GM12878 (cell line): ENCODE measurements at regions not wholly inside any gene's neighbourhood (a gene's known extent, or its start where the extent isn't known, plus 50 kb on each side); places are given as distances from the start of the nearest gene placed in this dataset.

Source experiments
- ATAC-seq: fragments of 200-7000 bp; cut with Tn5 transposase; 3 replicates; pipeline ENCODE4 v1.9.1; 2020; ENCODE audit warnings: mild to moderate bottlenecking, moderate library complexity
- BruUV-seq: library from RNA; stranded (reverse); fragments of 400-500 nt; replicated peaks from 2 replicates; lab custom pipeline; 2021; lab: Mats Ljungman, UMichigan
- CTCF ChIA-PET: fragments of 300-600 bp; sonication (Branson Sonifier 250); formaldehyde crosslinking; extraction: SDS; loops from one replicate; lab custom pipeline; 2021; ENCODE audit warnings: inconsistent platforms; lab: Yijun Ruan, JAX
- POLR2A ChIA-PET: fragments of 350-600 bp; formaldehyde crosslinking; extraction: SDS; loops from one replicate; lab custom pipeline; 2021; ENCODE audit warnings: inconsistent platforms; lab: Charles Lee
- RAD21 ChIA-PET: fragments of 300-600 bp; sonication (Branson Sonifier 250); formaldehyde crosslinking; loops from one replicate; lab custom pipeline; 2023; ENCODE audit warnings: antibody characterized with exemption; ENCODE audit not compliant: unreplicated experiment; lab: Charles Lee
- SMC1A ChIA-PET: fragments of 300-600 bp; sonication (Branson Sonifier 250); formaldehyde crosslinking; loops from one replicate; lab custom pipeline; 2023; ENCODE audit not compliant: unreplicated experiment, uncharacterized antibody; lab: Charles Lee
- DNase-seq: peaks from one replicate; pipeline ENCODE4 v3.0.0-alpha.2; 2011; ENCODE audit warnings: low read depth, low spot score
- FAIRE-seq: peaks from 3 replicates; lab custom pipeline; 2011; peaks lifted over from hg19 to GRCh38; lab: Jason Lieb, UNC
- H2AFZ ChIP-seq: 2 replicates; pipeline ENCODE4 v1.6.0; 2011; ENCODE audit warnings: low read depth, low read length, control low read depth; ENCODE audit not compliant: control insufficient read depth
- H3K27ac ChIP-seq: 2 replicates; pipeline ENCODE4 v1.5.1; 2011; ENCODE audit warnings: control low read depth; ENCODE audit not compliant: control insufficient read depth, insufficient read depth
- H3K27me3 ChIP-seq, 2 experiments: replicated peaks in 1 of 2; 2 replicates each; pipeline versions ENCODE4 v1.6.0 to v1.6.1; 2011; ENCODE audit warnings: low read length in 1 of 2; ENCODE audit not compliant: control insufficient read depth in 2 of 2, insufficient read depth in 2 of 2
- H3K36me3 ChIP-seq, 2 experiments: 2 replicates each; pipeline ENCODE4 v1.5.1; 2011; ENCODE audit warnings: low read length in 1 of 2; ENCODE audit not compliant: control insufficient read depth in 2 of 2, insufficient read depth in 2 of 2
- H3K4me1 ChIP-seq: 2 replicates; pipeline ENCODE4 v1.6.1; 2011; ENCODE audit warnings: mild to moderate bottlenecking, low read length, moderate library complexity, mixed read lengths; ENCODE audit not compliant: control insufficient read depth, insufficient read depth
- H3K4me2 ChIP-seq: 2 replicates; pipeline ENCODE4 v1.6.0; 2011; ENCODE audit warnings: control low read depth; ENCODE audit not compliant: control insufficient read depth, insufficient read depth
- H3K4me3 ChIP-seq: fragments of 200-600 bp; sonication (generic); 2 replicates; pipeline ENCODE4 v1.5.1; 2016
- H3K79me2 ChIP-seq: 2 replicates; pipeline ENCODE4 v1.6.0; 2011; ENCODE audit warnings: low read length; ENCODE audit not compliant: control insufficient read depth, insufficient read depth
- H3K9ac ChIP-seq: 2 replicates; pipeline ENCODE4 v1.8.0; 2011; ENCODE audit warnings: low read length, control low read depth, mixed read lengths; ENCODE audit not compliant: control insufficient read depth, insufficient read depth
- H3K9me3 ChIP-seq: replicated peaks from 3 replicates; pipeline ENCODE4 v1.5.1; 2011; ENCODE audit warnings: mild to moderate bottlenecking, low read length; ENCODE audit not compliant: control insufficient read depth, insufficient read depth
- H4K20me1 ChIP-seq: 2 replicates; pipeline ENCODE4 v1.6.0; 2011; ENCODE audit not compliant: control insufficient read depth, insufficient read depth
- CBX5 ChIP-seq: sonication (generic); IDR thresholded peaks from 2 replicates; pipeline ENCODE4 v1.6.1; 2016; ENCODE audit warnings: low read depth, moderate library complexity, mild to moderate bottlenecking, inconsistent platforms
- CEBPZ ChIP-seq: fragments of 150-350 bp; IDR thresholded peaks from 2 replicates; pipeline ENCODE4 v1.6.1; 2016; ENCODE audit warnings: low read depth, low read length
- CHD1 ChIP-seq: IDR thresholded peaks from 2 replicates; pipeline ENCODE4 v1.6.1; 2012; ENCODE audit warnings: low read depth, low read length, improper control_type of control experiment
- FOXK2 ChIP-seq: fragments of 450-650 bp; IDR thresholded peaks from 2 replicates; pipeline ENCODE4 v1.6.1; 2017; ENCODE audit warnings: mild to moderate bottlenecking, moderate library complexity
- HDAC6 ChIP-seq: fragments of 200-600 bp; sonication (generic); IDR thresholded peaks from one replicate; pipeline ENCODE4 v1.8.0; 2017; ENCODE audit warnings: antibody characterized with exemption; ENCODE audit not compliant: unreplicated experiment
- MEF2B ChIP-seq: fragments of 450-650 bp; IDR thresholded peaks from 2 replicates; pipeline ENCODE4 v1.6.1; 2018; ENCODE audit warnings: mild to moderate bottlenecking, moderate library complexity; ENCODE audit not compliant: partially characterized antibody, poor library complexity, severe bottlenecking
- NFXL1 ChIP-seq: fragments of 450-650 bp; IDR thresholded peaks from 2 replicates; pipeline ENCODE4 v1.6.1; 2017; ENCODE audit warnings: antibody characterized with exemption, mild to moderate bottlenecking, borderline replicate concordance
- RAD21 ChIP-seq: IDR thresholded peaks from 2 replicates; pipeline ENCODE4 v1.6.1; 2011; ENCODE audit warnings: mild to moderate bottlenecking, low read depth, low read length, moderate library complexity; ENCODE audit not compliant: insufficient read depth
- RBBP5 ChIP-seq: fragments of 200-600 bp; sonication (generic); conservative IDR thresholded peaks from 2 replicates; pipeline ENCODE4 v1.6.1; 2016
- RFX5 ChIP-seq: IDR thresholded peaks from 2 replicates; pipeline ENCODE4 v1.6.1; 2011; ENCODE audit warnings: low read depth, low read length, improper control_type of control experiment
- SKIL ChIP-seq: fragments of 450-650 bp; IDR thresholded peaks from 2 replicates; pipeline ENCODE4 v1.6.1; 2017; ENCODE audit warnings: mild to moderate bottlenecking, low read depth, inconsistent platforms; ENCODE audit not compliant: poor library complexity, severe bottlenecking
- STAT1 ChIP-seq: fragments of 450-650 bp; conservative IDR thresholded peaks from 2 replicates; pipeline ENCODE4 v1.6.1; 2014; ENCODE audit warnings: antibody characterized with exemption, mild to moderate bottlenecking
- TAF1 ChIP-seq: IDR thresholded peaks from 2 replicates; pipeline ENCODE4 v1.6.1; 2011; ENCODE audit warnings: mild to moderate bottlenecking, low read depth, low read length, borderline replicate concordance
- ZBTB4 ChIP-seq: fragments of 450-650 bp; formaldehyde crosslinking; IDR thresholded peaks from 2 replicates; pipeline ENCODE4 v1.4.0; 2022; ENCODE audit warnings: mild to moderate bottlenecking, moderate library complexity
- WGBS: methylation state at CpG from one replicate; pipeline ENCODE4 v1.1.6; 2016; ENCODE audit warnings: low lambda C conversion rate; ENCODE audit not compliant: insufficient replicate concordance, insufficient coverage; ENCODE audit errors: missing lambda C conversion rate; 5-methylcytosine and 5-hydroxymethylcytosine counted together
- in situ Hi-C: fragments of 300-500 bp; cut with MboI; formaldehyde crosslinking; loops from 9 replicates; pipeline ENCODE4 v1.14.3; 2018; ENCODE audit warnings: mixed read lengths
- intact Hi-C: fragments of 100-400 bp; cut with micrococcal nuclease; formaldehyde crosslinking; loops from one replicate; pipeline ENCODE4 v1.14.2; 2022; ENCODE audit not compliant: unreplicated experiment

- no peak for TF ChIP-seq NFXL1
- TF ChIP-seq STAT1: no peak
Measured at GRCh38 chr17:68125111-68125870, 89.8 kb downstream of the KPNA2 start (continued).

GRCh38 chr17:68127914-68128313 is 92.4 kb downstream of the KPNA2 start:
- no peak for FAIRE-seq
- ChIA-PET SMC1A (no interaction called here), CTCF (interaction anchor here (0.6 kb wide), 2 partner anchors 280 to 464 kb away, joined by 3 read pairs; no protein-coding TSS in a partner anchor), RAD21 (no interaction called here), POLR2A (no interaction called here)
- Histone ChIP-seq H3K9ac (no peak overlapping the region), H3K4me2 (no peak overlapping the region), H3K27me3 (no peaks in the 10 kb centered on the region), H3K27ac (no peak overlapping the region), H3K9me3 (0 out of 3 replicates have a peak, but pooled peaks cover 2% of the 10 kb centered on the region), H2AFZ (no peak overlapping the region), H3K4me3 (no peak overlapping the region), H3K4me1 (no peaks in the 10 kb centered on the region), H3K79me2 (no peaks in the 10 kb centered on the region), H3K36me3 (no peaks in the 10 kb centered on the region), H4K20me1 (no peaks in the 10 kb centered on the region)
- intact Hi-C loops: no loop called here
- in situ Hi-C loops: no loop called here
- DNase-seq: no peak
- WGBS: 39% methylated on average over 3 of the region's 3 CpGs
- BruUV-seq: no TSS peak
- no peak for ATAC-seq
- no peak for TF ChIP-seq TAF1
- no peak for TF ChIP-seq FOXK2
- no peak for TF ChIP-seq CEBPZ
- no peak for TF ChIP-seq HDAC6
- TF ChIP-seq ZBTB4: no peak
- no peak for TF ChIP-seq RBBP5
- no peak for TF ChIP-seq CBX5
- no peak for TF ChIP-seq CHD1
- TF ChIP-seq MEF2B: no peak
- no peak for TF ChIP-seq RFX5
- TF ChIP-seq RAD21: no peak
- no peak for TF ChIP-seq SKIL
- no peak for TF ChIP-seq STAT1
